ENCODE measurements at regions not wholly inside any gene's neighbourhood (a gene's known extent, or its start where the extent isn't known, plus 50 kb on each side); places are given as distances from the start of the nearest gene placed in this dataset.

DNA sequence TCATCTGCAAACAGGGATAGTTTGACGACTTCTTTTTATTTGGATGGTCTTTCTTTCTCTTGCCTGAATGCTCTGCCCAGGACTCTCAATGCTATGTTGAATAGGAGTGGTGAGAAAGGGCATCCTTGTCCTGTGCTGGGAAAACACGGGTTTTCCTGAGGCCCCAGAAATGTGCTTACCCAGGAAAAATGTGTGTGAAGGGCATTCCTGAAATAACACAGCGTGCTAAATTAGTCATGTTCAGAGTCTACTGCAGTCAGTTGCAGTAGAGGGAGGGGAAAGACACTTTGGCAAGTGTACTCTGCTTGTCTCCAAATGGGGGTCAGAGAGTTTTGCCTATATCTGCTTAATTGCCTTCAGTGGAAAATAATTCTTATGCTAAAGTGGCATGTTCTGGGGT is 153.9 kb downstream of the CCNG2 start (continued):
- TF ChIP-seq, protein P1, sequence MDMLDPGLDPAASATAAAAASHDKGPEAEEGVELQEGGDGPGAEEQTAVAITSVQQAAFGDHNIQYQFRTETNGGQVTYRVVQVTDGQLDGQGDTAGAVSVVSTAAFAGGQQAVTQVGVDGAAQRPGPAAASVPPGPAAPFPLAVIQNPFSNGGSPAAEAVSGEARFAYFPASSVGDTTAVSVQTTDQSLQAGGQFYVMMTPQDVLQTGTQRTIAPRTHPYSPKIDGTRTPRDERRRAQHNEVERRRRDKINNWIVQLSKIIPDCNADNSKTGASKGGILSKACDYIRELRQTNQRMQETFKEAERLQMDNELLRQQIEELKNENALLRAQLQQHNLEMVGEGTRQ (IDR thresholded peaks at IDR 0.05; ENCODE audit: borderline replicate concordance, low read depth, low read length), result no peak
- TF ChIP-seq GABPA (IDR thresholded peaks at IDR 0.05; ENCODE audit: low read depth) (no peak), ELF1 (IDR thresholded peaks at IDR 0.05) (no peak)
- TF ChIP-seq, protein P2, sequence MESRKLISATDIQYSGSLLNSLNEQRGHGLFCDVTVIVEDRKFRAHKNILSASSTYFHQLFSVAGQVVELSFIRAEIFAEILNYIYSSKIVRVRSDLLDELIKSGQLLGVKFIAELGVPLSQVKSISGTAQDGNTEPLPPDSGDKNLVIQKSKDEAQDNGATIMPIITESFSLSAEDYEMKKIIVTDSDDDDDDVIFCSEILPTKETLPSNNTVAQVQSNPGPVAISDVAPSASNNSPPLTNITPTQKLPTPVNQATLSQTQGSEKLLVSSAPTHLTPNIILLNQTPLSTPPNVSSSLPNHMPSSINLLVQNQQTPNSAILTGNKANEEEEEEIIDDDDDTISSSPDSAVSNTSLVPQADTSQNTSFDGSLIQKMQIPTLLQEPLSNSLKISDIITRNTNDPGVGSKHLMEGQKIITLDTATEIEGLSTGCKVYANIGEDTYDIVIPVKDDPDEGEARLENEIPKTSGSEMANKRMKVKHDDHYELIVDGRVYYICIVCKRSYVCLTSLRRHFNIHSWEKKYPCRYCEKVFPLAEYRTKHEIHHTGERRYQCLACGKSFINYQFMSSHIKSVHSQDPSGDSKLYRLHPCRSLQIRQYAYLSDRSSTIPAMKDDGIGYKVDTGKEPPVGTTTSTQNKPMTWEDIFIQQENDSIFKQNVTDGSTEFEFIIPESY (IDR thresholded peaks at IDR 0.05; ENCODE audit: borderline replicate concordance, low read depth), result no peak

DNA sequence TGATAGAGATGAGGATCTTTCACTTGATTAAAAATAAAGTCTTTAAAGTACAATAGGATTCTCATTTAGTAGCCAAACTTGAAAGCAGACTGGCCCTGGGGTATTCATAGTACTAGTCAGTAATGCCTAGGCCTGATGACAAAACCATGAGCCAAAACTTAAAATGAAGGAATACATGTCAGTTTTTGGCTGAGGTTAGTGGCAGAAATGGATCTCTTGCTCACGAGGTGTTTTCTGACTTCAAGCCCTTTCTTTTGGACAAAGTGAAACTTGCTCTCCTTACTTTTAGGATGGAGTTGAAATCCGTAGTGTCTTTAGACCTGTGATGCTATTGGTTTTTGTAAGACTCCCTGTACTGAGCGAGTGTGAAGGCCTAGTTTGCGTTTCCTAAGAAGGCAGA is 157.7 kb downstream of the CCNG2 start:
- no peak for DNase-seq
- Histone ChIP-seq H3K4me1 (ENCODE audit: control insufficient read depth in 1 of 2, insufficient read depth in 2 of 2, low read depth in 1 of 2, low read length in 1 of 2) (no peaks in the 10 kb centered on the region), H3F3A (replicated peaks; ENCODE audit: insufficient read depth) (no peaks in the 10 kb centered on the region), H3K27me3 (ENCODE audit: insufficient read depth) (no peaks in the 10 kb centered on the region), H4K20me1 (ENCODE audit: insufficient read depth) (no peaks in the 10 kb centered on the region), H3K4me2 (no peak overlapping the region), H3K36me3 (replicated peaks in 1 of 2; ENCODE audit: control insufficient read depth in 1 of 2, insufficient read depth in 2 of 2, low read length in 1 of 2) (no peaks in the 10 kb centered on the region), H3K27ac (ENCODE audit: low read depth in 2 of 2, low read length in 1 of 2) (no peak overlapping the region), H3K9ac (no peak overlapping the region), H3K79me2 (ENCODE audit: insufficient read depth) (no peaks in the 10 kb centered on the region), H2AFZ (ENCODE audit: low read depth) (no peak overlapping the region), H3K9me3 (no peaks in the 10 kb centered on the region), H3K9me2 (no peaks in the 10 kb centered on the region), H3K4me3 (ENCODE audit: low read depth in 2 of 2, low read length in 1 of 2) (no peak overlapping the region)
- ChIA-PET CTCF (no interaction called here), POLR2A (no interaction called here)
- WGBS (ENCODE audit: low lambda C conversion rate), result 0% methylated on average over 4 of the region's 4 CpGs
- TF ChIP-seq TEAD4 (IDR thresholded peaks at IDR 0.05; ENCODE audit: borderline replicate concordance, insufficient read depth) (no peak), TCF12 (IDR thresholded peaks at IDR 0.05) (no peak), SMC3 (IDR thresholded peaks at IDR 0.05; ENCODE audit: low read depth, low read length) (no peak), NRF1 (IDR thresholded peaks at IDR 0.05; ENCODE audit: low read depth, low read length) (no peak), GABPA (IDR thresholded peaks at IDR 0.05; ENCODE audit: low read depth) (no peak), SIN3A (IDR thresholded peaks at IDR 0.05; ENCODE audit: borderline replicate concordance, low read depth, low read length) (no peak), FOXM1 (IDR thresholded peaks at IDR 0.05; ENCODE audit: low read depth) (no peak), MXI1 (IDR thresholded peaks at IDR 0.05; ENCODE audit: low read depth, low read length) (no peak), EZH2phosphoT487 (IDR thresholded peaks at IDR 0.05; ENCODE audit: borderline replicate concordance, low read depth) (no peak)
- TF ChIP-seq, protein P2 (IDR thresholded peaks at IDR 0.05; ENCODE audit: borderline replicate concordance, low read depth), result no peak

Data from SK-N-SH (cell line).